ENCODE measurements at regions not wholly inside any gene's neighbourhood (a gene's known extent, or its start where the extent isn't known, plus 50 kb on each side); places are given as distances from the start of the nearest gene placed in this dataset.

DNA sequence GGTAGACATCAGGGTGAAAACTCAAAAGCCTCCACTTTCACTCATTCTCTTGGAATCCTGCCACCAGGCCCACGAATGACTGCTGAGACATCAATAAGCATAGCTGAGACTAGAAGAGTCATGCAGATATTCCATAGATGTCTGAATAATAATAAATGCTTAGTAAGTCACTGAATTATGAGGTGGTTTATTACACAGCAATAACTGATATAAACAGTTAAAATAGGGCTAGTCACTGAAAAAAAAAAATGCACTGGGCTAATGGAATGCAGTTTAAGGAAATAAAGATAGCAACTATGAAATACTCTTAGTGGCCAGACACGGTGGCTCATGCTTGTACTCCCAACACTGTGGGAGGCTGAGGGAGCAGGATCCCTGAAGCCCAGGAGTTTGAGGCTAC is 262.8 kb upstream of the CDH6 start:
- TF ChIP-seq, protein P1, sequence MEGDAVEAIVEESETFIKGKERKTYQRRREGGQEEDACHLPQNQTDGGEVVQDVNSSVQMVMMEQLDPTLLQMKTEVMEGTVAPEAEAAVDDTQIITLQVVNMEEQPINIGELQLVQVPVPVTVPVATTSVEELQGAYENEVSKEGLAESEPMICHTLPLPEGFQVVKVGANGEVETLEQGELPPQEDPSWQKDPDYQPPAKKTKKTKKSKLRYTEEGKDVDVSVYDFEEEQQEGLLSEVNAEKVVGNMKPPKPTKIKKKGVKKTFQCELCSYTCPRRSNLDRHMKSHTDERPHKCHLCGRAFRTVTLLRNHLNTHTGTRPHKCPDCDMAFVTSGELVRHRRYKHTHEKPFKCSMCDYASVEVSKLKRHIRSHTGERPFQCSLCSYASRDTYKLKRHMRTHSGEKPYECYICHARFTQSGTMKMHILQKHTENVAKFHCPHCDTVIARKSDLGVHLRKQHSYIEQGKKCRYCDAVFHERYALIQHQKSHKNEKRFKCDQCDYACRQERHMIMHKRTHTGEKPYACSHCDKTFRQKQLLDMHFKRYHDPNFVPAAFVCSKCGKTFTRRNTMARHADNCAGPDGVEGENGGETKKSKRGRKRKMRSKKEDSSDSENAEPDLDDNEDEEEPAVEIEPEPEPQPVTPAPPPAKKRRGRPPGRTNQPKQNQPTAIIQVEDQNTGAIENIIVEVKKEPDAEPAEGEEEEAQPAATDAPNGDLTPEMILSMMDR (IDR thresholded peaks at IDR 0.05) = no peak
- TF ChIP-seq, protein P2, sequence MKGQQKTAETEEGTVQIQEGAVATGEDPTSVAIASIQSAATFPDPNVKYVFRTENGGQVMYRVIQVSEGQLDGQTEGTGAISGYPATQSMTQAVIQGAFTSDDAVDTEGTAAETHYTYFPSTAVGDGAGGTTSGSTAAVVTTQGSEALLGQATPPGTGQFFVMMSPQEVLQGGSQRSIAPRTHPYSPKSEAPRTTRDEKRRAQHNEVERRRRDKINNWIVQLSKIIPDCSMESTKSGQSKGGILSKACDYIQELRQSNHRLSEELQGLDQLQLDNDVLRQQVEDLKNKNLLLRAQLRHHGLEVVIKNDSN (IDR thresholded peaks at IDR 0.05; ENCODE audit: borderline replicate concordance, low read depth) = no peak

All from SK-N-SH (cell line).